ENCODE measurements at regions not wholly inside any gene's neighbourhood (a gene's known extent, or its start where the extent isn't known, plus 50 kb on each side); places are given as distances from the start of the nearest gene placed in this dataset.

DNA sequence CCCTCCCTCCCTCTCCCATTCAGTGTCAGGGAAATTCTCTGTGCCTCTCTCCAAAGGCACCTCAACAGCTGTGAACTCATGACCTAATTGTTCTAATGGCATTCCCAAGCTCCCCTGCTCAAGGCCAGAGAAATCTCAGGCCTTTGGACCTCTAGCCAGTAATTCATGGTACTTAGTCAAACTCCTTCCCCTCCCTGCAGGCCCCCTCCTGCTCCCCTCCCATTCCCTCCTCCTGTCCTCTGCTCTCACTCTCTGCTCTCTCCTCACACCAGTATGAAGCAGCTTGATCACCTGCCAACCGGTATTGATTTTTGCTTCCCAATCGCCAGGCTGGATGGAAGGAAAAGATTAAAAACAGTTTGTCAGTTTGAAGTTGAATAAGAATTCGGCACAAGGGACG lies 370.5 kb upstream of the PBX1 start:
- no peak for TF ChIP-seq CTCF (IDR thresholded peaks at IDR 0.05)
- DNase-seq (ENCODE audit: low spot score), result no peak
- Histone ChIP-seq H3K27ac (no peak overlapping the region), H3K4me3 (no peak overlapping the region)

DNA sequence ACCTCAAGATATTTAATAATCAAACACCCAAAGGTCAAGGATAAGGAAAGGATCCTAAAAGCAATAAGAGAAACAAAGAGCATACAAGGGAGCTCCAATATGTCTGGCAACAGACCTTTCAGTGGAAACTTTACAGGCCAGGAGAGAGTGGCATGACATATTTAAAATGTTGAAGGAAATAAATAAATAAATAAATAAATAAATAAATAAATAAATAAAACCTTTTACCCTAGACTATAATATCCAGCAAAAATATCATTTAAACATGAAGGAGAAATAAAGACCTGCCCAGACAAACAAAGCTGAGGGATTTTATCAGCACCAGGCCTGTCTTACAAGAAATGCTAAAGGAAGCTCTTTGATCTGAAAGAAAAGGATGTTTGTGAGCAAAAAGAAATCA lies 367.8 kb upstream of the PBX1 start:
- TF ChIP-seq CTCF (IDR thresholded peaks at IDR 0.05), result no peak
- no peak overlapping the region for H3K27ac ChIP-seq
- H3K4me3 ChIP-seq, result no peak overlapping the region
- DNase-seq (ENCODE audit: low spot score), result no peak

DNA sequence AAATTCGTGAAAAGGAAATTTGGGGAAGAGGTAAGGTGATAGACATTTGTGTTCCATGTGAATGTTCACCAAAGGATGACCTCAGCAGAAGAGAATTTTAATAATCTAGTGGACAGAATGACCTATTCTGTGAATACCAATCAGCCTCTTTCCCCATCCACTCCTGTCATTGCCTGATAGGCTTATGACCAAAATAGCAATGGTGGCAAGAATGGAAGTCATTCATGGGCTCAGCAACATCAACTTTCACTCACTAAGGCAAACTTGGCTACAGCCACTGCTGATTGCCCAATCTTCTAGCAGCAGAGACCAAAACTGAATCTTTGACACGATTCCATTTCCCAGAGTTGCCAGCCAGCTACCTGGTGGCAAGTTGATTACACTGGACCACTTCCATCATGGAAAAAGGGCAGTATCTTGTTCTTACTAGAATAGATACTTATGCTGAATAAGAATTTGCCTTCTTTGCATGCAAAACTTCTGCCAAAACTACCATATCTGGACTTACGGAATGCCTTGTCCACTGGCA lies 348.7 kb upstream of the PBX1 start:
- Histone ChIP-seq H3K27ac (no peak overlapping the region), H3K4me3 (no peak overlapping the region)
- no peak for DNase-seq (ENCODE audit: low spot score)
- TF ChIP-seq CTCF (IDR thresholded peaks at IDR 0.05), result no peak

DNA sequence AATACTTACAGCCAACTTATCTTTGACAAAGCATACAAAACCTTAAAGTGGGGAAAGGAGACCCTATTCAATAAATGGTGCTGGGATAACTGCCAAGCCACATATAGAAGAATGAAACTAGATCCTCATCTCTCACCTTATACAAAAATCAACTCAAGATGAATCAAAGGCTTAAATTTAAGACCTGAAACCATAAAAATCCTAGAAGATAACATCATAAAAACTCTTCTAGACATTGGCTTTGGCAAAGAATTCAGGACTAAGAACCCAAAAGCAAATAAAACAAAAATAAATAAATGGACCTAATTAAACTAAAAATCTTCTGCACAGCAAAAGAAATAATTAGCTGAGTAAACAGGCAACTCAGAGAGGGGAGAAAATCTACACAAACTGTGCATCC lies 335.6 kb upstream of the PBX1 start:
- H3K27ac ChIP-seq, result no peak overlapping the region
- no peak for TF ChIP-seq CTCF (IDR thresholded peaks at IDR 0.05)
- DNase-seq (ENCODE audit: low spot score), result no peak
- no peak overlapping the region for H3K4me3 ChIP-seq

DNA sequence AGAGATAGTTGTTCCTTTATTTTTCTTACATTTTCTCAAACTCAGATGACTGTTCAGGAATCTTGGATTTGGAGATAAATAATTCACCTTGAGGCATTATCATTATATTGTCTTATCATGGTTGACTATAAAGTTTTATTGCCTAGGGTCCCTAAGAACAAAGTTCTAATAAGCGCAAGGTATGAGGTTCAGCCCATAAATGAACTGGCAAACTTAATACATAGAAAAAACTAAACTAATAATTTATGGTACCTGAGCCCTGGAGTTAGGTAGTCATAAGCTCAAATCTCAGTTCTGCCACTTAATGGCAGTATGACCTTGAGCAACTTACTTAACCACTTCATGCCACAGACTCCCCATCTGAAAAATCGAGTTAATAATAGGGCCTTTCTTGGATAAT lies 334.0 kb upstream of the PBX1 start:
- TF ChIP-seq CTCF (IDR thresholded peaks at IDR 0.05), result no peak
- H3K4me3 ChIP-seq, result no peak overlapping the region
- no peak for DNase-seq (ENCODE audit: low spot score)
- no peak overlapping the region for H3K27ac ChIP-seq

- no peak overlapping the region for H3K4me3 ChIP-seq
- DNase-seq (ENCODE audit: low spot score), result no peak
- no peak overlapping the region for H3K27ac ChIP-seq
- TF ChIP-seq CTCF (IDR thresholded peaks at IDR 0.05), result no peak
Observed at GRCh38 chr1:164226977-164227376, 332.0 kb upstream of the PBX1 start.

- no peak for DNase-seq (ENCODE audit: low spot score)
- no peak overlapping the region for H3K4me3 ChIP-seq
- H3K27ac ChIP-seq, result no peak overlapping the region
Observed at GRCh38 chr1:164228928-164229327, 330.1 kb upstream of the PBX1 start.

More at GRCh38 chr1:164228928-164229327, 330.1 kb upstream of the PBX1 start:
- TF ChIP-seq CTCF (IDR thresholded peaks at IDR 0.05), result no peak

Data from coronary artery (tissue), 2 donors.